ENCODE measurements at regions not wholly inside any gene's neighbourhood (a gene's known extent, or its start where the extent isn't known, plus 50 kb on each side); places are given as distances from the start of the nearest gene placed in this dataset.

DNA sequence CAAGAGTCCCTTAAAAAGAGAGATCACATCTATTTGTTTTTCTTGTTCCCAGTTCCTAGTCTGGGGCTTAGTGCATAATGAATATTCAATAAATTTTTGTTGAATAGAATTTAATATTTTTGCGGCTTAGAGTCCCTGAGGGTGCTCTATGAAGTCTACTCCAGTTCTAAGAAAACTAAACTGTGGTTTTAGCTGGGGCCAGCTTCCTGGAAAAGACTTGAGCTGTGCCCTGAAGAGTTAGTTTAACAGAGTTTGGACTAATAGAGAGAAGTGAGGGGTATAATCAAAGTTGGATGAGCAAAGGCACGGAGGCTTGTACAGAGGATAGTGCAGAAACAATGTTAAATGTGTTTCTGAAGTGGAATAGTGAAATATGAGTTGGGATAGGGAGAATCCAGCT is 168.9 kb downstream of the FASLG start:
- no peaks in the 10 kb centered on the region for H3K36me3 ChIP-seq
- H3K27ac ChIP-seq (replicated peaks) = no peak overlapping the region
- H3K9me3 ChIP-seq (replicated peaks) = no peaks in the 10 kb centered on the region
- peaks cover 8% of the 10 kb centered on the region for H3K4me1 ChIP-seq
- DNase-seq = no peak
- intact Hi-C loops (cut with micrococcal nuclease) = loop anchor here (5.0 kb wide), 1 partner anchor 374 kb away; no protein-coding TSS in a partner anchor
- no peak overlapping the region for H3K4me3 ChIP-seq
- no peaks in the 10 kb centered on the region for H3K27me3 ChIP-seq (ENCODE audit: low read depth)
- TF ChIP-seq, protein P1, sequence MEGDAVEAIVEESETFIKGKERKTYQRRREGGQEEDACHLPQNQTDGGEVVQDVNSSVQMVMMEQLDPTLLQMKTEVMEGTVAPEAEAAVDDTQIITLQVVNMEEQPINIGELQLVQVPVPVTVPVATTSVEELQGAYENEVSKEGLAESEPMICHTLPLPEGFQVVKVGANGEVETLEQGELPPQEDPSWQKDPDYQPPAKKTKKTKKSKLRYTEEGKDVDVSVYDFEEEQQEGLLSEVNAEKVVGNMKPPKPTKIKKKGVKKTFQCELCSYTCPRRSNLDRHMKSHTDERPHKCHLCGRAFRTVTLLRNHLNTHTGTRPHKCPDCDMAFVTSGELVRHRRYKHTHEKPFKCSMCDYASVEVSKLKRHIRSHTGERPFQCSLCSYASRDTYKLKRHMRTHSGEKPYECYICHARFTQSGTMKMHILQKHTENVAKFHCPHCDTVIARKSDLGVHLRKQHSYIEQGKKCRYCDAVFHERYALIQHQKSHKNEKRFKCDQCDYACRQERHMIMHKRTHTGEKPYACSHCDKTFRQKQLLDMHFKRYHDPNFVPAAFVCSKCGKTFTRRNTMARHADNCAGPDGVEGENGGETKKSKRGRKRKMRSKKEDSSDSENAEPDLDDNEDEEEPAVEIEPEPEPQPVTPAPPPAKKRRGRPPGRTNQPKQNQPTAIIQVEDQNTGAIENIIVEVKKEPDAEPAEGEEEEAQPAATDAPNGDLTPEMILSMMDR (IDR thresholded peaks at IDR 0.05; ENCODE audit: borderline replicate concordance) = no peak

DNA sequence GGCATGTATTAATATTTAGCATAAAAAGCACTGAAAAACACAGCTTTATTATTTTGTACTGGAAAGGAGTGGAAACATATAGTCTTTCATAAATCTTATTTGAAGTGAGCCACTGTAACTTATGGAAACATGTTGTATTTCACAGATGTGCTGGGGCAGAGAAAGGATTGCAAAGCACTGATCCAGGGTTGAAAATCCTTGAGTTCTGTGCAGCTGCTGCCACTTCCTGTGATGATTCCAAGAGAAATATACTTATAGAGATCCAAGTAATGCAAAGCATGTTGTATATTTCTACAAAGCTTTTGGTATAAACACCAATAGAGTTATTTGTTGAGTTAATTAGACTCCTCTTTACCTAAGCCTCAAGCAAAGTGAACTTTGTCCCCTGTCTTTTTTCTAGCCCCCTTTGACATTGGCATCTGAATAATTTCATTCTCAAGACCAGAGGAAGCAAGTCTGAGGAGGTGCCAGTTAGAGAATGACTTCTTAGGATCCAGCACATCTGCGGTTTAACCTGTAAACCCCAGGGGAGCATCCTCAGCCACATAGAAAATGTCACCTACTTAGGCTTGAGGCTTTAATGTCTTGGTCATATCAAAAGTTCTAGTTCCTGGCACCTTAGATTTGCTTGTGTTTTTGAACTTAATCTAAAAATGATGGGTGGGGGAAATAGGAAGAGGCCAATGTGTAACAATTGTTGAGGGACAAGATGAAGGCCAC is 173.3 kb downstream of the FASLG start:
- no peaks in the 10 kb centered on the region for H3K27me3 ChIP-seq (ENCODE audit: low read depth)
- no peaks in the 10 kb centered on the region for H3K4me1 ChIP-seq
- intact Hi-C loops (cut with micrococcal nuclease) = no loop called here
- no peak for DNase-seq
- no peak overlapping the region for H3K27ac ChIP-seq (replicated peaks)
- TF ChIP-seq, protein P1 (IDR thresholded peaks at IDR 0.05; ENCODE audit: borderline replicate concordance) = no peak
- H3K9me3 ChIP-seq (replicated peaks) = no peaks in the 10 kb centered on the region
- no peaks in the 10 kb centered on the region for H3K36me3 ChIP-seq
- no peak overlapping the region for H3K4me3 ChIP-seq

DNA sequence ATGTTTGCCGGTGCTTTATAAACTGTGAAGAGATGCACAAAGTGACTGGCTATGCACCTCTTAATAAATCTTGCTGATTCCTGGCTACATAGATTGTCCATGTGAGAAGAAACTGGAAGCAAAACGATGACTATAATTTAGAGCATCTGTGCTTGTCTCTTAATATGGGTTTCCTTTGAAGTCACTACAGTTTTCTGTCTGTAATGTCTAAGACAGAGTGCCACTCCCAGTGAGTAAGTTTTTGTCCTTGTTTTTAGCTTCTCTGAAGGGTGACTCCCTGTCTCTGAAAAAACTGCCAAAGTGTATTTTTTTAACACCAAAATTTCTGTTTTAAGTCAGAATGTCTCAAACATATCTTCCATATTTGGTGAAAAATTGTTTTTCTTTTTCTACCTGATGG is 175.1 kb downstream of the FASLG start:
- H3K27me3 ChIP-seq (ENCODE audit: low read depth) = no peaks in the 10 kb centered on the region
- no peaks in the 10 kb centered on the region for H3K9me3 ChIP-seq (replicated peaks)
- H3K4me1 ChIP-seq = no peaks in the 10 kb centered on the region
- TF ChIP-seq, protein P1 (IDR thresholded peaks at IDR 0.05; ENCODE audit: borderline replicate concordance) = no peak
- no peak overlapping the region for H3K27ac ChIP-seq (replicated peaks)
- H3K36me3 ChIP-seq = no peaks in the 10 kb centered on the region
- intact Hi-C loops (cut with micrococcal nuclease) = no loop called here
- DNase-seq = no peak
- no peak overlapping the region for H3K4me3 ChIP-seq

DNA sequence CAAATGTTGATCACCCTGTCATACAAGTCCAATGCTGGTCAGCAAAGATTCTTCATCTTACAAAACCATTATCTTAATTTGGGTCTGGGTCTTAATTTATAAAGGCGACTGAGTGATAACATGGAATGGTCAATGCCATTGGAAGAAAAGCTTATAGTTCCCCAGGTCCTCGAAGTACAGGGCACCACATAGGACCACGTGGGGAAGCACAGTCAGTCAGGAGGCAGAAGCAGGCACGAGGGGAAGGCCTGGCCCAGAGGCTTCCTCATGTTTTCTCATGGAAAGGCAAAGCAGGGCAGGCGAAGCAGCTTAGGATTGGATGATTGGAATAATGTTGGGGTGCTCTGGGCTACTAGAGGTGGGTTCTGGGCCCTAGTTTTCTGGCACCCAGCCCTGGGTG is 175.7 kb downstream of the FASLG start:
- DNase-seq = no peak
- Histone ChIP-seq H3K4me3 (no peak overlapping the region), H3K27me3 (ENCODE audit: low read depth) (no peaks in the 10 kb centered on the region), H3K27ac (replicated peaks) (no peak overlapping the region), H3K36me3 (no peaks in the 10 kb centered on the region), H3K4me1 (no peaks in the 10 kb centered on the region), H3K9me3 (replicated peaks) (no peaks in the 10 kb centered on the region)
- intact Hi-C loops (cut with micrococcal nuclease) = no loop called here
- TF ChIP-seq, protein P1 (IDR thresholded peaks at IDR 0.05; ENCODE audit: borderline replicate concordance) = no peak

DNA sequence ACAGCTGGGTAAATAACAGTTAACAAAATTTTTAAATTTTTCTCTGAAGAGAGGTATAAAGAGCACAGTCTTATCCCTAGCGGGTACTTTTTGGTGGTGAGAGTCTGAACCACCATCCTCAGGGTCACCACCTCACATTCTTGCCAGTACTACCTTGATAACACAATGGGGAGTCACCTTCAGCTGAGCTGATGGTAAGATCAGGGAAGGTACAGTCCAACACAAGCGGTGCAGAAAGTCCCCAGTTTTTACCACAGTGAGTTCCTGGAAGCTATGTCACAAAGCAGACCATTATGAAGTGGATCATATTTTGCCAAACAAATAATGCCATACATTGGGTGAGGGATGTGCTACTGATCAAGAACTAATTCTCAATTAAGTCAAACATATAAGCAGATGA is 176.9 kb downstream of the FASLG start:
- no peak overlapping the region for H3K27ac ChIP-seq (replicated peaks)
- H3K4me3 ChIP-seq = no peak overlapping the region
- no peaks in the 10 kb centered on the region for H3K4me1 ChIP-seq
- intact Hi-C loops (cut with micrococcal nuclease) = no loop called here
- H3K36me3 ChIP-seq = no peaks in the 10 kb centered on the region
- TF ChIP-seq, protein P1 (IDR thresholded peaks at IDR 0.05; ENCODE audit: borderline replicate concordance) = no peak
- no peak for DNase-seq
- no peaks in the 10 kb centered on the region for H3K9me3 ChIP-seq (replicated peaks)
- no peaks in the 10 kb centered on the region for H3K27me3 ChIP-seq (ENCODE audit: low read depth)

Measured in left ventricle myocardium inferior (tissue), 1 donor.